ENCODE measurements at regions not wholly inside any gene's neighbourhood (a gene's known extent, or its start where the extent isn't known, plus 50 kb on each side); places are given as distances from the start of the nearest gene placed in this dataset.

- no peaks in the 10 kb centered on the region for H3K4me1 Mint-ChIP-seq (ENCODE audit: low read depth in 2 of 2)
- ATAC-seq (replicated peaks) (no peak), DNase-seq (no peak)
- no peaks in the 10 kb centered on the region for H3K27me3 Mint-ChIP-seq
- H3K27ac Mint-ChIP-seq, result no peak overlapping the region
- no peaks in the 10 kb centered on the region for H3K36me3 Mint-ChIP-seq (ENCODE audit: insufficient read depth)
- H3K9me3 Mint-ChIP-seq, result no peaks in the 10 kb centered on the region
- H3K4me3 Mint-ChIP-seq, result no peak overlapping the region
These were observed 304.5 kb downstream of the GRIN2B start for GRCh38 chr12:13676880-13677279.

- no peaks in the 10 kb centered on the region for H3K4me1 Mint-ChIP-seq (ENCODE audit: low read depth in 2 of 2)
- no peaks in the 10 kb centered on the region for H3K36me3 Mint-ChIP-seq (ENCODE audit: insufficient read depth)
- no peak for ATAC-seq (replicated peaks)
- H3K9me3 Mint-ChIP-seq, result no peaks in the 10 kb centered on the region
- peaks cover 0 to 8% of the 10 kb centered on the region in 2 donors for H3K27me3 Mint-ChIP-seq
- DNase-seq, result no peak
- H3K4me3 Mint-ChIP-seq, result no peak overlapping the region
- no peak overlapping the region for H3K27ac Mint-ChIP-seq
These were observed 311.0 kb downstream of the GRIN2B start for GRCh38 chr12:13670285-13670866.

- peaks cover 0 to 15% of the 10 kb centered on the region in 2 donors for H3K27me3 Mint-ChIP-seq
- H3K27ac Mint-ChIP-seq, result no peak overlapping the region
- no peak overlapping the region for H3K4me3 Mint-ChIP-seq
- no peaks in the 10 kb centered on the region for H3K9me3 Mint-ChIP-seq
- H3K4me1 Mint-ChIP-seq (ENCODE audit: low read depth in 2 of 2), result no peaks in the 10 kb centered on the region
- DNase-seq, result no peak
- no peak for ATAC-seq (replicated peaks)
- H3K36me3 Mint-ChIP-seq (ENCODE audit: insufficient read depth), result no peaks in the 10 kb centered on the region
These were observed 312.5 kb downstream of the GRIN2B start for GRCh38 chr12:13668880-13669279.

- Mint-ChIP-seq H3K9me3 (no peaks in the 10 kb centered on the region), H3K4me1 (ENCODE audit: low read depth in 2 of 2) (no peaks in the 10 kb centered on the region), H3K4me3 (no peak overlapping the region), H3K27ac (no peak overlapping the region), H3K27me3 (peaks cover 0 to 15% of the 10 kb centered on the region in 2 donors), H3K36me3 (ENCODE audit: insufficient read depth) (no peaks in the 10 kb centered on the region)
- DNase-seq, result no peak
- ATAC-seq (replicated peaks), result no peak
These were observed 314.6 kb downstream of the GRIN2B start for GRCh38 chr12:13666806-13667205.

GRCh38 chr12:13661005-13661887, 320.2 kb downstream of the GRIN2B start:
- H3K4me1 Mint-ChIP-seq (ENCODE audit: low read depth in 2 of 2), result no peaks in the 10 kb centered on the region
- no peak for DNase-seq
- H3K27me3 Mint-ChIP-seq, result peaks cover 8 to 14% of the 10 kb centered on the region in 2 donors
- H3K36me3 Mint-ChIP-seq (ENCODE audit: insufficient read depth), result no peaks in the 10 kb centered on the region
- no peak for ATAC-seq (replicated peaks)
- H3K4me3 Mint-ChIP-seq, result no peak overlapping the region
- no peak overlapping the region for H3K27ac Mint-ChIP-seq
- H3K9me3 Mint-ChIP-seq, result no peaks in the 10 kb centered on the region

- peaks cover 5 to 7% of the 10 kb centered on the region in 2 donors for H3K9me3 Mint-ChIP-seq
- no peaks in the 10 kb centered on the region for H3K36me3 Mint-ChIP-seq (ENCODE audit: insufficient read depth)
- no peak for ATAC-seq (replicated peaks)
- no peak overlapping the region for H3K4me3 Mint-ChIP-seq
- DNase-seq, result no peak
- peaks cover 6 to 22% of the 10 kb centered on the region in 2 donors for H3K27me3 Mint-ChIP-seq
- H3K27ac Mint-ChIP-seq, result no peak overlapping the region
- H3K4me1 Mint-ChIP-seq (ENCODE audit: low read depth in 2 of 2), result no peaks in the 10 kb centered on the region
These were observed 326.9 kb downstream of the GRIN2B start for GRCh38 chr12:13654456-13654855.

GRCh38 chr12:13652105-13652504, 329.3 kb downstream of the GRIN2B start:
- no peak overlapping the region for H3K27ac Mint-ChIP-seq

GRCh38 chr12:13635709-13636108, 345.7 kb downstream of the GRIN2B start:
- DNase-seq (no peak), ATAC-seq (replicated peaks) (no peak)
- Mint-ChIP-seq H3K27ac (no peak overlapping the region), H3K36me3 (ENCODE audit: insufficient read depth) (no peaks in the 10 kb centered on the region), H3K27me3 (no peaks in the 10 kb centered on the region), H3K9me3 (peaks cover 0 to 3% of the 10 kb centered on the region in 2 donors), H3K4me1 (ENCODE audit: low read depth in 2 of 2) (no peaks in the 10 kb centered on the region), H3K4me3 (no peak overlapping the region)

More at GRCh38 chr12:13652105-13652504, 329.3 kb downstream of the GRIN2B start:
- Mint-ChIP-seq H3K4me3 (no peak overlapping the region), H3K9me3 (peaks cover 5 to 7% of the 10 kb centered on the region in 2 donors), H3K36me3 (ENCODE audit: insufficient read depth) (no peaks in the 10 kb centered on the region), H3K4me1 (ENCODE audit: low read depth in 2 of 2) (no peaks in the 10 kb centered on the region), H3K27me3 (peaks cover 6 to 10% of the 10 kb centered on the region in 2 donors)
- DNase-seq (no peak), ATAC-seq (replicated peaks) (no peak)

- H3K27ac Mint-ChIP-seq, result no peak overlapping the region
- no peaks in the 10 kb centered on the region for H3K4me1 Mint-ChIP-seq (ENCODE audit: low read depth in 2 of 2)
- H3K27me3 Mint-ChIP-seq, result no peaks in the 10 kb centered on the region
- DNase-seq (no peak), ATAC-seq (replicated peaks) (no peak)
- no peaks in the 10 kb centered on the region for H3K36me3 Mint-ChIP-seq (ENCODE audit: insufficient read depth)
- H3K4me3 Mint-ChIP-seq, result no peak overlapping the region
- H3K9me3 Mint-ChIP-seq, result peaks cover 0 to 4% of the 10 kb centered on the region in 2 donors
These were observed 349.5 kb downstream of the GRIN2B start for GRCh38 chr12:13631873-13632272.

GRCh38 chr12:13630354-13630753, 351.0 kb downstream of the GRIN2B start:
- Mint-ChIP-seq H3K27me3 (no peaks in the 10 kb centered on the region), H3K9me3 (peaks cover 0 to 2% of the 10 kb centered on the region in 2 donors), H3K27ac (no peak overlapping the region), H3K4me1 (ENCODE audit: low read depth in 2 of 2) (no peaks in the 10 kb centered on the region), H3K36me3 (ENCODE audit: insufficient read depth) (no peaks in the 10 kb centered on the region), H3K4me3 (no peak overlapping the region)
- DNase-seq (no peak), ATAC-seq (replicated peaks) (no peak)

GRCh38 chr12:13628067-13628466, 353.3 kb downstream of the GRIN2B start:
- no peak overlapping the region for H3K4me3 Mint-ChIP-seq
- H3K27ac Mint-ChIP-seq, result no peak overlapping the region
- H3K27me3 Mint-ChIP-seq, result no peaks in the 10 kb centered on the region
- peaks cover 0 to 2% of the 10 kb centered on the region in 2 donors for H3K9me3 Mint-ChIP-seq
- DNase-seq (no peak), ATAC-seq (replicated peaks) (no peak)
- H3K4me1 Mint-ChIP-seq (ENCODE audit: low read depth in 2 of 2), result no peaks in the 10 kb centered on the region
- no peaks in the 10 kb centered on the region for H3K36me3 Mint-ChIP-seq (ENCODE audit: insufficient read depth)

- ATAC-seq (replicated peaks), result no peak
- no peak for DNase-seq
- H3K27ac Mint-ChIP-seq, result no peak overlapping the region
- no peaks in the 10 kb centered on the region for H3K4me1 Mint-ChIP-seq (ENCODE audit: low read depth in 2 of 2)
- no peaks in the 10 kb centered on the region for H3K27me3 Mint-ChIP-seq
- no peaks in the 10 kb centered on the region for H3K36me3 Mint-ChIP-seq (ENCODE audit: insufficient read depth)
- no peak overlapping the region for H3K4me3 Mint-ChIP-seq
- H3K9me3 Mint-ChIP-seq, result peaks cover 0 to 2% of the 10 kb centered on the region in 2 donors
These were observed 353.9 kb downstream of the GRIN2B start for GRCh38 chr12:13627536-13627935.

- Mint-ChIP-seq H3K4me1 (ENCODE audit: low read depth in 2 of 2) (no peaks in the 10 kb centered on the region), H3K4me3 (no peak overlapping the region), H3K9me3 (peaks cover 0 to 5% of the 10 kb centered on the region in 2 donors), H3K27ac (no peak overlapping the region), H3K27me3 (no peaks in the 10 kb centered on the region), H3K36me3 (ENCODE audit: insufficient read depth) (no peaks in the 10 kb centered on the region)
- DNase-seq (no peak), ATAC-seq (replicated peaks) (no peak)
These were observed 368.1 kb downstream of the GRIN2B start for GRCh38 chr12:13613297-13613696.
